Body of pancreas (tissue), 4 donors: ENCODE measurements at regions not wholly inside any gene's neighbourhood (a gene's known extent, or its start where the extent isn't known, plus 50 kb on each side); places are given as distances from the start of the nearest gene placed in this dataset.

Experiments used
- ATAC-seq: fragments of 150-250 bp; one replicate; pipeline ENCODE4 v1.9.1; 2016
- DNase-seq, 4 donors: peaks; one replicate each; pipeline ENCODE4 v3.0.0-alpha.2; 2019
- H3K27ac ChIP-seq, 4 donors: fragments of 200-600 bp; sonication (generic); 1 replicate in 3 of 4; 2 replicates in 1 of 4; pipeline versions ENCODE4 v1.5.1 to v1.6.1; 2016 to 2019; ENCODE audit warnings: mild to moderate bottlenecking in 1 of 4, mixed read lengths in 1 of 4, moderate library complexity in 1 of 4
- H3K27me3 ChIP-seq, 2 donors: fragments of 200-600 bp; sonication (generic); one replicate each; pipeline ENCODE4 v1.6.0; 2016; ENCODE audit warnings: mild to moderate bottlenecking in 1 of 2
- H3K36me3 ChIP-seq, 2 donors: fragments of 200-600 bp; sonication (generic); replicated peaks in 1 of 2; 2 replicates each; pipeline ENCODE4 v1.5.1; 2016; ENCODE audit warnings: low read depth in 2 of 2; ENCODE audit not compliant: insufficient read depth in 1 of 2
- H3K4me1 ChIP-seq: fragments of 200-600 bp; sonication (generic); one replicate; pipeline ENCODE4 v1.6.0; 2016
- H3K4me3 ChIP-seq, 2 donors: fragments of 200-600 bp; sonication (generic); 1 replicate in 1 of 2; 2 replicates in 1 of 2; pipeline ENCODE4 v1.5.1; 2016 to 2019
- H3K9me3 ChIP-seq, 3 donors: fragments of 200-600 bp; sonication (generic); 1 replicate in 2 of 3; 2 replicates in 1 of 3; pipeline ENCODE4 v1.5.1; 2016
- POLR2A ChIP-seq, 3 donors: fragments of 450-650 bp; IDR thresholded peaks; one replicate each; pipeline ENCODE4 v1.6.1; 2016; ENCODE audit warnings: antibody characterized with exemption in 3 of 3, mild to moderate bottlenecking in 2 of 3
- WGBS, 2 donors: methylation state at CpG; one replicate each; pipeline ENCODE4 v1.1.5; 2017; 5-methylcytosine and 5-hydroxymethylcytosine counted together
- intact Hi-C: fragments of 100-400 bp; cut with DNase I; formaldehyde crosslinking; loops from one replicate; pipeline ENCODE4 v1.15.1; 2023
- TF ChIP-seq, protein P1 (sequence below), 7 experiments: fragments of 450-650 bp in 4 of 7; fragments of 200-600 bp in 3 of 7; sonication (generic) in 3 of 7; IDR thresholded peaks; one replicate each; pipeline ENCODE4 v1.5.1; 2016 to 2019; ENCODE audit warnings: antibody characterized with exemption in 7 of 7

DNA sequence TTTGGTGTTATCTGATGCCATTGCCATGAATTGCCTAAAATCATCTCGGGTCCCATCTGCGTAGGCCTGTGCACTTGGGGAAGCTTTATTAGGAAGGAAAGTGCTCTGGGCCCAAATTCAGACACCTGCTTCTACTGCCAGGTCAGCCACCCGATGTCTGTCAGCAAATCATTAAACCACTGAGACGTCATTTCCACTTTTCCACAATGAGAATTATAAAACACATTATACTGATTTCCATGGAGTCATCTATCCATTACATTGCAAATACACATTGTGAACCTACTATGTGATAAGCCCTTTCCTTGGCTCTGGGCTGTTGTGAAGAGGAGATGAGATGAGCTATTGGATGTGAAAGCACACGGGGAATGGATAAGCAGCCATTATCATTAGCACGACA, 1022.9 kb downstream of the BCL11B start:
- no peak for ATAC-seq

DNA sequence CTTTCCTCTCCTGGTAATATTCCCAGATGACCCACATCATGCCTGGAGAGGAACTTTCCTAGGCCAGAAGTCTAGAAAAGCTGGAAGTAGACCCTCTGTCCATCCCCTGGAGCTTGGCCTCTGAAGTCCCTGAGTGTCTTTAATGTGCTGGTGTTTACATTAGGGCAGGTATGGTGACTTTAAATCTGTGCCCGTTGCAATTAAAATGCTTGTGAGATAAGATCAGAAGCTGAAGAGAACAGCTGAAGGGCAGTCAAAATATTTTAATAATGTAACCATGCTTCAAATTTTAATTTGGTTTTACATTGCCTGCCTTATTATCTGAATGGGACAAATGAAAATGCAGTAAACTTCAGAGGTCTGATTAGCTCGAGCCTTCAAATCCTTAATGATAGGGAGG, 1022.5 kb downstream of the BCL11B start:
- H3K4me1 ChIP-seq, result no peaks in the 10 kb centered on the region
- no peak overlapping the region for H3K4me3 ChIP-seq
- TF ChIP-seq, protein P1, sequence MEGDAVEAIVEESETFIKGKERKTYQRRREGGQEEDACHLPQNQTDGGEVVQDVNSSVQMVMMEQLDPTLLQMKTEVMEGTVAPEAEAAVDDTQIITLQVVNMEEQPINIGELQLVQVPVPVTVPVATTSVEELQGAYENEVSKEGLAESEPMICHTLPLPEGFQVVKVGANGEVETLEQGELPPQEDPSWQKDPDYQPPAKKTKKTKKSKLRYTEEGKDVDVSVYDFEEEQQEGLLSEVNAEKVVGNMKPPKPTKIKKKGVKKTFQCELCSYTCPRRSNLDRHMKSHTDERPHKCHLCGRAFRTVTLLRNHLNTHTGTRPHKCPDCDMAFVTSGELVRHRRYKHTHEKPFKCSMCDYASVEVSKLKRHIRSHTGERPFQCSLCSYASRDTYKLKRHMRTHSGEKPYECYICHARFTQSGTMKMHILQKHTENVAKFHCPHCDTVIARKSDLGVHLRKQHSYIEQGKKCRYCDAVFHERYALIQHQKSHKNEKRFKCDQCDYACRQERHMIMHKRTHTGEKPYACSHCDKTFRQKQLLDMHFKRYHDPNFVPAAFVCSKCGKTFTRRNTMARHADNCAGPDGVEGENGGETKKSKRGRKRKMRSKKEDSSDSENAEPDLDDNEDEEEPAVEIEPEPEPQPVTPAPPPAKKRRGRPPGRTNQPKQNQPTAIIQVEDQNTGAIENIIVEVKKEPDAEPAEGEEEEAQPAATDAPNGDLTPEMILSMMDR (IDR thresholded peaks at IDR 0.05), result no peak
- no peak for TF ChIP-seq POLR2A (IDR thresholded peaks at IDR 0.05)
- no peak for DNase-seq
- no peaks in the 10 kb centered on the region for H3K27me3 ChIP-seq
- ATAC-seq, result no peak
- H3K9me3 ChIP-seq, result no peaks in the 10 kb centered on the region
- no peaks in the 10 kb centered on the region for H3K36me3 ChIP-seq
- WGBS, 2 donors, result 19 to 25% methylated on average over 2 of the region's 2 CpGs
- intact Hi-C loops, result no loop called here
- H3K27ac ChIP-seq, result no peak overlapping the region

More for the DNA sequence above, 1022.9 kb downstream of the BCL11B start:
- 53 to 59% methylated on average over 6 of the region's 6 CpGs for WGBS, 2 donors
- intact Hi-C loops, result no loop called here
- no peaks in the 10 kb centered on the region for H3K36me3 ChIP-seq
- H3K4me1 ChIP-seq, result no peaks in the 10 kb centered on the region
- DNase-seq, result no peak
- no peaks in the 10 kb centered on the region for H3K9me3 ChIP-seq
- no peak overlapping the region for H3K4me3 ChIP-seq
- H3K27me3 ChIP-seq, result no peaks in the 10 kb centered on the region
- no peak for TF ChIP-seq POLR2A (IDR thresholded peaks at IDR 0.05)
- TF ChIP-seq, protein P1 (IDR thresholded peaks at IDR 0.05), result no peak
- H3K27ac ChIP-seq, result no peak overlapping the region

DNA sequence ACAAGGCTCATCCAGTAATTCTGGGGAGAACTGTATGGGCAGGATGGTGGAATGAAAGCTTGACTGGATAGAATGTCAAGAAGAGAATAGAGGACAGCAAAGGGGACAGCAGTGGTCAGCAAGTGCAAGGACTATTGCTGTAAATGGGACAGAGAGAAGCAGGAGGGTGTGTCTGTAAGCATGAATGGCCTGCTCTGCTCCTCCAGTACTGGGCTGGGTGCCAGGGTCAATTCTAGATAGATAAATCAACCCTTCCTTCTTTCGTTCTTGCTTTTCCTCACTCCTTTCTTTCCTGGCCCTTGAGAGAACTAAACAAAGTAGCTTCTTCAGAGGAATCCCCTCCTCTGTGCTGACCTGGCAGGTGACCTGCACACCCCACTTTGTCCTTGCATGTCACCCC, 1019.2 kb downstream of the BCL11B start:
- DNase-seq (no peak), ATAC-seq (no peak)
- Histone ChIP-seq H3K4me1 (no peaks in the 10 kb centered on the region), H3K27me3 (no peaks in the 10 kb centered on the region), H3K4me3 (no peak overlapping the region), H3K36me3 (no peaks in the 10 kb centered on the region), H3K9me3 (peaks cover 0 to under 1% (median 0%) of the 10 kb centered on the region in 3 donors), H3K27ac (no peak overlapping the region)
- TF ChIP-seq, protein P1 (IDR thresholded peaks at IDR 0.05), result no peak
- no peak for TF ChIP-seq POLR2A (IDR thresholded peaks at IDR 0.05)
- intact Hi-C loops, result no loop called here
- WGBS, 2 donors, result 14 to 15% methylated on average over 1 of the region's 1 CpG

DNA sequence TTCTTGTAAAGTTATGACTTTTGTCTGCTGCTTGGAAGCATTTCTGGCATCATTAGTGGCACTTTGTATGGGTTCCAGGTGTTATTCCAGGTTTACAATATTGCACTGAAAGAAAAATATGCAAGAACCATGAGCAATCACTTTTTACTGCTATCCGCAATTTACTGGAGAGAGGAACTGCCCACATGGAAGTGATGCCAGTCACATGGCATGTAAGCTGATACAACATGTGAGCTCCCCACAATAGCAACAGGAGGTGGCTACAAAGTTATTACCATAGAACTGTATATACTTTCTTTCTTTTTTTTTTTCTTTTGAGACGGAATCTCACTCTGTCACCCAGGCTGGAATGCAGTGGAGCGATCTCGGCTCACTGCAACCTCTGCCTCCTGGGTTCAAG, 1012.1 kb downstream of the BCL11B start:
- ATAC-seq, result no peak

DNA sequence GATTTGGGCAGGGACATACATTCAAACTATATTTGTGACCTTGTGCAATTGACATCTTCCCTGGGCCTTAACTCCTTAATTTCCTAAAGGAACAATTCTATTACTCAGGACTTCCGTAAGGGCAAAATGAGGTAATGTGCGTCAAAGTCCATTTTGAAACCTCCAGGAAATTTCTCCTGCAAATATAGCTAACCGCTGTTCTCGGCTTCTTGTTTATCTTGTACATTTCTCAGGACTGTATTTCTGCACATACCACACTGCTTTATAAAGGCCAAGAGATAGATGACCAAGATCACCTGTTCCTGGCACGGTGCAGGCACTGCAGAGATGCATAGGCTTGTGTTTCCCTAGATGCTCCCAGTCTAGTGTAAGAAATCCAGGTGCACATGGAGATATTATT, 1009.4 kb downstream of the BCL11B start:
- intact Hi-C loops, result no loop called here
- ATAC-seq, result no peak
- DNase-seq, result no peak

More for the DNA sequence above, 1012.1 kb downstream of the BCL11B start:
- H3K36me3 ChIP-seq, result no peaks in the 10 kb centered on the region
- no peak overlapping the region for H3K27ac ChIP-seq
- intact Hi-C loops, result no loop called here
- WGBS, 2 donors, result 62 to 66% methylated on average over 4 of the region's 4 CpGs
- H3K27me3 ChIP-seq, result no peaks in the 10 kb centered on the region
- no peak for TF ChIP-seq POLR2A (IDR thresholded peaks at IDR 0.05)
- TF ChIP-seq, protein P1 (IDR thresholded peaks at IDR 0.05), result no peak
- no peak overlapping the region for H3K4me3 ChIP-seq
- no peak for DNase-seq
- H3K4me1 ChIP-seq, result no peaks in the 10 kb centered on the region
- H3K9me3 ChIP-seq, result peaks cover 0 to 5% (median 0%) of the 10 kb centered on the region in 3 donors

More for the DNA sequence above, 1009.4 kb downstream of the BCL11B start:
- peaks cover 0 to 5% (median 0%) of the 10 kb centered on the region in 3 donors for H3K9me3 ChIP-seq
- no peaks in the 10 kb centered on the region for H3K36me3 ChIP-seq
- no peak overlapping the region for H3K4me3 ChIP-seq
- TF ChIP-seq POLR2A (IDR thresholded peaks at IDR 0.05), result no peak
- TF ChIP-seq, protein P1 (IDR thresholded peaks at IDR 0.05), result no peak
- no peaks in the 10 kb centered on the region for H3K4me1 ChIP-seq
- no peak overlapping the region for H3K27ac ChIP-seq
- no peaks in the 10 kb centered on the region for H3K27me3 ChIP-seq
- 79 to 82% methylated on average over 5 of the region's 5 CpGs for WGBS, 2 donors
